Panc1 (cell line): ENCODE measurements at regions not wholly inside any gene's neighbourhood (a gene's known extent, or its start where the extent isn't known, plus 50 kb on each side); places are given as distances from the start of the nearest gene placed in this dataset.
"Not testable (repeated sequence)": the region's sequence is repeated elsewhere in the genome, so short reads cannot be mapped to it uniquely, and the experiment has no call there.

ENCODE experiments used
- ATAC-seq: fragments of 200-7000 bp; cut with Tn5 transposase; 2 replicates; pipeline ENCODE4 v1.9.1; 2020; ENCODE audit warnings: mild to moderate bottlenecking, moderate library complexity
- BruUV-seq: library from RNA; stranded (reverse); fragments of 400-500 nt; replicated peaks from 2 replicates; lab custom pipeline; 2021; lab: Mats Ljungman, UMichigan
- CTCF ChIA-PET: fragments of 300-600 bp; sonication (Branson Sonifier 250); formaldehyde crosslinking; loops from one replicate; lab custom pipeline; 2022; ENCODE audit warnings: antibody characterized with exemption; lab: Charles Lee
- POLR2A ChIA-PET: fragments of 300-600 bp; sonication (Branson Sonifier 250); formaldehyde crosslinking; loops from one replicate; lab custom pipeline; 2022; ENCODE audit warnings: antibody characterized with exemption; lab: Charles Lee
- DNase-seq: peaks from one replicate; pipeline ENCODE4 v3.0.0-alpha.2; 2010; ENCODE audit warnings: low read depth, low spot score
- H3K27ac ChIP-seq: 2 replicates; pipeline ENCODE4 v1.5.1; 2011; ENCODE audit warnings: mild to moderate bottlenecking, low read length, inconsistent platforms
- H3K27me3 ChIP-seq: fragments of 200-500 bp; sonication (Bioruptor generic); 2 replicates; pipeline ENCODE4 v1.6.0; 2014; ENCODE audit warnings: low read length, inconsistent platforms; ENCODE audit not compliant: control insufficient read depth, insufficient read depth
- H3K36me3 ChIP-seq: fragments of 200-500 bp; sonication (Bioruptor generic); 2 replicates; pipeline ENCODE4 v1.5.1; 2014; ENCODE audit warnings: inconsistent platforms, mild to moderate bottlenecking, low read length, moderate library complexity; ENCODE audit not compliant: control insufficient read depth, insufficient read depth
- H3K4me1 ChIP-seq: 2 replicates; pipeline ENCODE4 v1.5.1; 2011; ENCODE audit warnings: inconsistent platforms, mild to moderate bottlenecking, low read length, moderate library complexity; ENCODE audit not compliant: control insufficient read depth, insufficient read depth
- H3K4me3 ChIP-seq, 2 experiments: 2 replicates each; pipeline ENCODE4 v1.5.1; 2011 to 2012; ENCODE audit warnings: low read depth in 2 of 2, low read length in 2 of 2, mild to moderate bottlenecking in 2 of 2, inconsistent platforms in 1 of 2, moderate library complexity in 1 of 2
- H3K9me3 ChIP-seq: fragments of 200-500 bp; sonication (Bioruptor generic); 2 replicates; pipeline ENCODE4 v1.5.1; 2014; ENCODE audit warnings: low read depth, mild to moderate bottlenecking, inconsistent platforms, low read length, moderate library complexity; ENCODE audit not compliant: control insufficient read depth, insufficient read depth
- in situ Hi-C: cut with HindIII; loops from 2 replicates; pipeline ENCODE4 v1.10.0; 2016; ENCODE audit warnings: low sequenced_read_pairs, low pct_unique_long_range_greater_than_20kb
- intact Hi-C: fragments of 100-400 bp; cut with micrococcal nuclease; formaldehyde crosslinking; loops from one replicate; pipeline ENCODE4 v1.10.0; 2022; ENCODE audit not compliant: unreplicated experiment

DNA sequence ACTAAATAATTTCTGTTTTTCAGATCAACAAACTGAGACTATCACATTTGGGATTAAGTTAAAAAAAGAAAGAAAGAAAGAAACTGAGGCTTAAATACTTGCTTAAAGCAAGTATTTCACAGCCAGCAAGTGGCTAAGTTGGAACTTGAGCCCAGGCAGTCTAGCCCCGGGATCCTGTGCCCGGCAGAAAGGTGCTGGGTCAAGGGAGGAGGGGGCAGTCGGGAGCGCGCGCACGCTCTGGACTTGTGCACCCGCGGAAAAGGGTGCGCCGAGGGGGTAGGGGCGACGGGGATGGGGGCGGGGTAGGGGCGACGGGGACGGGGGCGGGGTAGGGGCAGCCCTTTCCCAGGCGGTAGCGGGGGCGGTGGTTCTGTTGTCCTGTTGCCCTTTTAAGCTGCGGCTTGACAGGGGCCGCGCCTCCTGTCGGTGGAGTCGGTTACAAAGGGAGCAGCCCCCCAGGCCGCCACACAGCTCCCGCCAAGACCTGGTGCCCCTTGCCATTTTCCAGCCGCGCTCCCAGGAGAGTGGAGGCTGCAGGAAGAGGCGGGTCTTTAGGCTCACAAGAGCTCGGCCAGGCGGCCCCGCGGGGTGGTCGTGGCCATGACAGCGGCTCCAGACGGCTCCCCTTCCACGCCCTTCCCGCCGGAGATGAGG, 60.6 kb downstream of the GOLGA8T start:
- POLR2A ChIA-PET, H3K27me3 ChIP-seq, CTCF ChIA-PET, H3K9me3 ChIP-seq, intact Hi-C loops, H3K36me3 ChIP-seq, H3K27ac ChIP-seq, DNase-seq, H3K4me1 ChIP-seq, BruUV-seq, in situ Hi-C loops: not testable (repeated sequence)
- peak overlapping the region in 1 of 2 experiments; percentile 16; a peak in 1 of 4 replicates for H3K4me3 ChIP-seq
- ATAC-seq = peak; percentile 64

DNA sequence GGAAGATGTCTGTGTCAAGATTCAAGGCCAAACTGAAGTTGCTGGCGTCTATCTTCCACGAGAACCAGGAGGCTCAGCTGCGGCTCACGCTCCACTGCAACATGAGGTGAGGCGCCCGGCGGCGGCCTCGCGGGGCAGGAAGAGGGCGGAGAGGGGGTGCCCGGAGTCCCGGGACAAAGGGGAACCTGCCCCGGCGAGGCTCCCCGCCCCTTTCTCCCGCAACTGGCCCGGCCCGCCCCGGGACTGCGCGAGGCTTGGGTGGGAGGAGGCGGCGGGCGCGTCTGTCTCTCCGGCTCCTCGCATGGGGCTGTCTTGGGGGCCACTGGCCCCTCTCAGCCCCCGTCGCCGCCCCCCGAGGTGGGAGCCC, 61.1 kb downstream of the GOLGA8T start:
- H3K27me3 ChIP-seq, DNase-seq, intact Hi-C loops, CTCF ChIA-PET, BruUV-seq, H3K36me3 ChIP-seq, H3K4me1 ChIP-seq, in situ Hi-C loops, POLR2A ChIA-PET, H3K9me3 ChIP-seq, H3K27ac ChIP-seq: not testable (repeated sequence)
- H3K4me3 ChIP-seq = peak overlapping the region in 1 of 2 experiments; percentile 16; a peak in 1 of 4 replicates
- ATAC-seq = peak; percentile 45

DNA sequence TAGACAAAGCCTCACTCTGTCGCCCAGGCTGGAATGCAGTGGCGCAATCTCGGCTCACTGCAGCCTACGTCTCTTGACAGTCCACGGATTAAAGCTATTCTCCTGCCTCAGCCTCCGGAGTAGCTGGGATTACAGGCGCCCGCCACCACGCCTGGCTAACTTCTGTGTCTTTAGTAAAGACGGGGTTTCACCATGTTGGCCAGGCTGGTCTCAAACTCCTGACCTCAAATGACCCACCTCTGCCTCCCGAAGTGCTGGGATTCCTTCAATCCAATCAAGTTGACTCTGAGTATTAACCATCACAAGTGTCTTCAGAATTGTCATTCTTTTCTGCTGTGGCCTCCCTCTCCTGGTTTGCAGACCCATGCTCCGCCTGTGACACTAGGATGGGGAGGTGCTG, 61.9 kb downstream of the GOLGA8T start:
- ATAC-seq, CTCF ChIA-PET, H3K36me3 ChIP-seq, POLR2A ChIA-PET, in situ Hi-C loops, H3K27ac ChIP-seq, DNase-seq, H3K27me3 ChIP-seq, H3K4me3 ChIP-seq, H3K9me3 ChIP-seq, BruUV-seq, H3K4me1 ChIP-seq, intact Hi-C loops: not testable (repeated sequence)

DNA sequence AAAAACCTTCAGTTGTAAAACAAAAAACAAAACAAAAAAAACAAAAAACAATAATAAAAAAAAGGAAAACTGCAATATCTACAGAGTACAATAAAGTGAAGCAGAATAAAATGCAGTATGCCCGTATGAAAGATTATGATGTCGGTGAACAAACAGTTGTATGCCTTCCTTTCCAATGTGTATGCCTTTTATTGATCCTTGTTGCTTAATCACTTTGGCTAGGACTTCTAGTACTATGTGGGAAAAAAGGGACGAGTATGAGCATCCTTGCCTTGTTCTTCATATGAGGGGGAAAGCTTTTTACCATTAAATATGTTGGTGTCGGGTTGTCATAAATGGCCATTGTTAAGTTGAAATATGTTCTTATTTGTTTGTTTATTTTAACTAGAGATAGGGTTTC, 66.7 kb downstream of the GOLGA8T start:
- BruUV-seq, H3K4me1 ChIP-seq, CTCF ChIA-PET, H3K4me3 ChIP-seq, H3K9me3 ChIP-seq, H3K27me3 ChIP-seq, intact Hi-C loops, in situ Hi-C loops, POLR2A ChIA-PET, H3K36me3 ChIP-seq, H3K27ac ChIP-seq, DNase-seq, ATAC-seq: not testable (repeated sequence)

DNA sequence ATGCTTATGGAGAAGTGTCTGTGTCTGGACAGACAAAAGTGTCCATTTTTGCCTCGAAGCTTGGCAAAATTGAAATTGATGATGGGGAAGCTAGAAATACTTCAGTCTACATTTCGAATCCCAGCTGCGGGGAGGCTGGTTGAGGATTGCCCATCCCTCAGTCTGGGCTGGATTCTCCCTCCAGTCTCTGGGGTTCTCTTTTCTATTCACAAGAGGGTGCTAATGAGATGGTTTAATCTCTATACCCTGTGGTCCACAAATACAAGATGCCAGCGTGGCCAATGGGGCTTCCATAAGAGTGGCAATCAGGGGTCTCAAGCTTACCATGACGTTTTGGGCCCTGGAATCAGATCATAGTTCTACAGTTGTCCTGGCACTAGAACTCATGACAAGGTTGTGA, 78.9 kb downstream of the GOLGA8T start:
- POLR2A ChIA-PET, BruUV-seq: not testable (repeated sequence)

DNA sequence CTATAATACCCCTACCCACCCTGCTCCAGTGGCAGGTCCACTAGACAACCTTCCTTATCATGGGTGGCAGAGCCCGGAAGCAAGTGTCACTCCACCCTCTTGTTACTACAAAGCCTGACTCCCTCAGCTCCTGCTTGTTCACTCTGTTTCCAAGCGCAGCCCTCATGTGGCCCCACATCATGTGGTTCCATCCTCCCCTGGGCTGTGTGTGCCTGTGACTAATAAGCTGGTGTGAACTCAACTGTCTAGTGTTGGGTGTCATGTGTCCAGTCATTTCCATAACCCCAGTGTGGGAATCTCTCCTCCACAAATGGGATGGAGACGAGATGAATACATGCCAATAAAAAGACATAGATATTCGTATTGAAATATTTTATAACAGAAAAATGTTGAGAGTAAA, 87.0 kb downstream of the GOLGA8T start:
- H3K9me3 ChIP-seq, H3K27ac ChIP-seq, H3K4me3 ChIP-seq, POLR2A ChIA-PET, in situ Hi-C loops, CTCF ChIA-PET, BruUV-seq, H3K36me3 ChIP-seq, ATAC-seq, intact Hi-C loops, H3K27me3 ChIP-seq, H3K4me1 ChIP-seq, DNase-seq: not testable (repeated sequence)

More for the DNA sequence above, 78.9 kb downstream of the GOLGA8T start:
- H3K9me3 ChIP-seq, H3K27me3 ChIP-seq, H3K4me3 ChIP-seq, H3K36me3 ChIP-seq, H3K4me1 ChIP-seq, CTCF ChIA-PET, intact Hi-C loops, in situ Hi-C loops, ATAC-seq, H3K27ac ChIP-seq, DNase-seq: not testable (repeated sequence)

DNA sequence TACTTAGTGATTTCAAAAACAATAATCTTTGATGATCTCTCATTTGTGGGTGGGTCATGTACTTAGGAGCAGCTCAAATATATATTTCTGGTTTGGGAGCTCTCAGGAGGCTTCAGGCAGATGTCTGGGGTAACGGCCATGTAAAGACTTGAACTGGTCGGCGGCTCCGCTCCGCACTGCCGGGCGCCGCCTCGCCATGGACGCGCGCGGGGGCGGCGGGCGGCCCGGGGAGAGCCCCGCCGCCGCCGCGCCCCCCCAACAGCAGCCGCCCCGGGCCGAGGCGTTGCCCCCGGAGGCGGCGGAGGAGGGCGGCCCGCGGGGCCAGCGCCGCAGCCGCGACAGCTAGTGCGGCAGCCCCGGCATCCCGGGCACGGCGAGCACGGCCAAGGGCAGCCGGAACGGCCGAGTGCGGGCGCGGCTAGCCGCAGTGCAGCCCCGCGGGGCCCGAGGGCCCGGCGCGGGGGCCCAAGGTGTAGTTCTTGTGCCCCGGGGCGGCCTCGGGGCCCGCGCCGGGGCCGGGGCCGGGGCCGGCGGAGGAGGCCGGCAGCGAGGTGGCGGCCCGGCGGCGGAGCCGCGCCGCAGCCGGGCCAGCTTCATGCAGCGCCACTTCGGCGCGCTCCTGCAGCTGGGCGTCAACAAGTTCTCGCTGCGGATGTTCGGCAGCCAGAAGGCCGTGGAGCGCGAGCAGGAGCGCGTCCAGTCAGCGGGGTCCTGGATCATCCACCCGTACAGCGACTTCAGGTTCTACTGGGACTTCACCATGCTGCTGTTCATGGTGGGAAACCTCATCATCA, 88.1 kb downstream of the GOLGA8T start:
- intact Hi-C loops, H3K9me3 ChIP-seq, H3K27ac ChIP-seq, POLR2A ChIA-PET, DNase-seq, H3K4me1 ChIP-seq, in situ Hi-C loops, H3K27me3 ChIP-seq, BruUV-seq, H3K36me3 ChIP-seq, ATAC-seq, H3K4me3 ChIP-seq, CTCF ChIA-PET: not testable (repeated sequence)
